H1 (cell line): ENCODE measurements at regions not wholly inside any gene's neighbourhood (a gene's known extent, or its start where the extent isn't known, plus 50 kb on each side); places are given as distances from the start of the nearest gene placed in this dataset.
A peak's percentile ranks its signal among the peaks of the same experiment; 100 is the strongest.

Experiments used
- CTCF ChIA-PET: fragments of 300-600 bp; sonication (Branson Sonifier 250); formaldehyde crosslinking; loops from one replicate; lab custom pipeline; 2021; ENCODE audit not compliant: partially characterized antibody; lab: Charles Lee
- POLR2A ChIA-PET: fragments of 300-600 bp; sonication (Branson Sonifier 250); formaldehyde crosslinking; loops from one replicate; lab custom pipeline; 2021; ENCODE audit warnings: inconsistent platforms; ENCODE audit not compliant: partially characterized antibody; lab: Charles Lee
- DNase-seq, 2 experiments: peaks; one replicate each; pipeline versions ENCODE4 v3.0.0 to v3.0.0-alpha.2; 2010 to 2022; ENCODE audit warnings: low spot score in 2 of 2, low read depth in 1 of 2, mixed read lengths in 1 of 2
- FAIRE-seq: peaks from 2 replicates; lab custom pipeline; 2011; peaks lifted over from hg19 to GRCh38; lab: Jason Lieb, UNC
- H2AFZ ChIP-seq: 2 replicates; pipeline ENCODE4 v1.8.1; 2012; ENCODE audit warnings: low read length, inconsistent platforms
- H2AK5ac ChIP-seq: 2 replicates; pipeline ENCODE4 v1.6.1; 2013; ENCODE audit warnings: low read depth, low read length
- H2BK120ac ChIP-seq: replicated peaks from 2 replicates; pipeline ENCODE3; 2013; ENCODE audit warnings: low read depth, low read length, inconsistent platforms
- H2BK12ac ChIP-seq: 2 replicates; pipeline ENCODE4 v1.6.1; 2013; ENCODE audit warnings: low read depth, low read length
- H2BK15ac ChIP-seq: 2 replicates; pipeline ENCODE4 v1.6.1; 2013; ENCODE audit warnings: low read length
- H2BK20ac ChIP-seq: 2 replicates; pipeline ENCODE4 v1.6.1; 2013; ENCODE audit warnings: low read length
- H2BK5ac ChIP-seq: 2 replicates; pipeline ENCODE4 v1.6.1; 2013; ENCODE audit warnings: low read depth, low read length
- H3K14ac ChIP-seq: 2 replicates; pipeline ENCODE4 v1.6.1; 2013; ENCODE audit warnings: inconsistent platforms; ENCODE audit not compliant: insufficient read length
- H3K18ac ChIP-seq: 2 replicates; pipeline ENCODE4 v1.6.1; 2013; ENCODE audit warnings: low read length; ENCODE audit errors: extremely low read depth
- H3K23ac ChIP-seq: 2 replicates; pipeline ENCODE4 v1.6.1; 2013; ENCODE audit warnings: inconsistent platforms; ENCODE audit not compliant: insufficient read length
- H3K23me2 ChIP-seq: 2 replicates; pipeline ENCODE4 v1.6.1; 2013; ENCODE audit warnings: low read depth, low read length
- H3K27ac ChIP-seq: 2 replicates; pipeline ENCODE4 v1.6.1; 2011; ENCODE audit warnings: low read depth, low read length, inconsistent platforms
- H3K27me3 ChIP-seq, 4 experiments: replicated peaks in 1 of 4; 1 replicate in 1 of 4; 2 replicates in 3 of 4; pipeline versions ENCODE4 v1.6.1 to v1.8.1; 2011 to 2013; ENCODE audit warnings: low read length in 3 of 4, mild to moderate bottlenecking in 3 of 4, inconsistent platforms in 2 of 4, mixed read lengths in 2 of 4, moderate library complexity in 1 of 4; ENCODE audit not compliant: control insufficient read depth in 3 of 4, insufficient read depth in 3 of 4; ENCODE audit errors: extremely low read depth in 1 of 4
- H3K36me3 ChIP-seq, 4 experiments: 2 replicates each; pipeline versions ENCODE4 v1.6.1 to v1.8.1; 2011 to 2013; ENCODE audit warnings: mild to moderate bottlenecking in 4 of 4, low read length in 3 of 4, moderate library complexity in 2 of 4, control low read depth in 1 of 4, inconsistent platforms in 1 of 4; ENCODE audit not compliant: insufficient read depth in 4 of 4, control insufficient read depth in 2 of 4
- H3K4ac ChIP-seq: replicated peaks from 2 replicates; pipeline ENCODE3; 2013; ENCODE audit warnings: low read length, low read depth, mixed read lengths, inconsistent platforms; ENCODE audit not compliant: insufficient read length
- H3K4me1 ChIP-seq, 4 experiments: replicated peaks in 1 of 4; 1 replicate in 1 of 4; 2 replicates in 3 of 4; pipeline versions ENCODE4 v1.6.1 to v1.8.1; 2011 to 2013; ENCODE audit warnings: low read length in 3 of 4, inconsistent platforms in 2 of 4, mixed read lengths in 1 of 4; ENCODE audit not compliant: insufficient read depth in 4 of 4, control insufficient read depth in 3 of 4
- H3K4me2 ChIP-seq, 2 experiments: 2 replicates each; pipeline versions ENCODE4 v1.6.1 to v1.8.1; 2011 to 2013; ENCODE audit warnings: low read depth in 2 of 2, low read length in 2 of 2, control low read depth in 1 of 2, inconsistent platforms in 1 of 2, mild to moderate bottlenecking in 1 of 2; ENCODE audit not compliant: insufficient read depth in 1 of 2
- H3K4me3 ChIP-seq, 4 experiments: fragments of 200-600, 300-600 bp in 1 of 4; sonication (generic), shearing (Covaris generic), sonication (Bioruptor Twin) in 1 of 4; 2 replicates each; pipeline versions ENCODE4 v1.5.1 to v1.8.1; 2011 to 2016; ENCODE audit warnings: low read length in 4 of 4, low read depth in 3 of 4, control low read depth in 2 of 4, inconsistent platforms in 2 of 4, mild to moderate bottlenecking in 2 of 4, mixed read lengths in 1 of 4, moderate library complexity in 1 of 4; ENCODE audit not compliant: insufficient read depth in 2 of 4; ENCODE audit errors: extremely low read depth in 1 of 4
- H3K56ac ChIP-seq: replicated peaks from 2 replicates; pipeline ENCODE3; 2013; ENCODE audit warnings: low read depth, mild to moderate bottlenecking, mixed read lengths, low read length, inconsistent platforms; ENCODE audit not compliant: insufficient read length
- H3K79me1 ChIP-seq: 2 replicates; pipeline ENCODE4 v1.6.1; 2013; ENCODE audit warnings: low read depth, low read length, control low read depth
- H3K79me2 ChIP-seq, 2 experiments: 2 replicates each; pipeline versions ENCODE4 v1.6.1 to v1.8.1; 2012 to 2013; ENCODE audit warnings: low read length in 2 of 2, mild to moderate bottlenecking in 2 of 2, inconsistent platforms in 1 of 2; ENCODE audit not compliant: insufficient read depth in 2 of 2, control insufficient read depth in 1 of 2
- H3K9ac ChIP-seq, 4 experiments: replicated peaks in 1 of 4; 1 replicate in 1 of 4; 2 replicates in 3 of 4; pipeline versions ENCODE4 v1.6.1 to v1.8.1; 2011 to 2013; ENCODE audit warnings: low read depth in 3 of 4, low read length in 3 of 4, control low read depth in 2 of 4, mild to moderate bottlenecking in 2 of 4, moderate library complexity in 2 of 4, inconsistent platforms in 1 of 4; ENCODE audit errors: extremely low read depth in 1 of 4
- H3K9me3 ChIP-seq, 2 experiments: 2 replicates each; pipeline versions ENCODE4 v1.6.1 to v1.8.1; 2012 to 2013; ENCODE audit warnings: mild to moderate bottlenecking in 2 of 2, moderate library complexity in 2 of 2, control low read depth in 1 of 2, inconsistent platforms in 1 of 2, low read depth in 1 of 2, low read length in 1 of 2, mixed read lengths in 1 of 2; ENCODE audit not compliant: insufficient read depth in 2 of 2
- H4K20me1 ChIP-seq, 2 experiments: replicated peaks in 1 of 2; 2 replicates each; pipeline versions ENCODE3 to v1.8.1; 2011 to 2013; ENCODE audit warnings: inconsistent platforms in 2 of 2, low read length in 2 of 2, mild to moderate bottlenecking in 1 of 2; ENCODE audit not compliant: insufficient read depth in 2 of 2, control insufficient read depth in 1 of 2
- H4K5ac ChIP-seq: 2 replicates; pipeline ENCODE4 v1.6.1; 2013; ENCODE audit warnings: low read length, low read depth, mixed read lengths, inconsistent platforms; ENCODE audit not compliant: insufficient read length
- H4K8ac ChIP-seq: 2 replicates; pipeline ENCODE4 v1.8.0; 2013; ENCODE audit warnings: mild to moderate bottlenecking, moderate library complexity, low read length, inconsistent platforms; ENCODE audit not compliant: insufficient read depth; ENCODE audit errors: extremely low read depth
- H4K91ac ChIP-seq: replicated peaks from 2 replicates; pipeline ENCODE3; 2013; ENCODE audit warnings: low read length, mixed read lengths, inconsistent platforms; ENCODE audit not compliant: insufficient read length
- CHD2 ChIP-seq: IDR thresholded peaks from 2 replicates; pipeline ENCODE4 v1.6.1; 2012; ENCODE audit warnings: low read length, improper control_type of control experiment
- RAD21 ChIP-seq, 2 experiments: IDR thresholded peaks in 1 of 2; conservative IDR thresholded peaks in 1 of 2; 2 replicates each; pipeline ENCODE4 v1.6.1; 2011; ENCODE audit warnings: low read depth in 2 of 2, low read length in 2 of 2, improper control_type of control experiment in 1 of 2, inconsistent platforms in 1 of 2, mild to moderate bottlenecking in 1 of 2, moderate library complexity in 1 of 2
- WGBS, 2 experiments: shearing (Covaris generic) in 1 of 2; methylation state at CpG; one replicate each; pipeline versions ENCODE4 v1.1.6 to v1.1.7; 2013 to 2015; ENCODE audit warnings: low lambda C conversion rate in 2 of 2, mixed read lengths in 2 of 2, inconsistent platforms in 1 of 2, low coverage in 1 of 2, missing lambda C conversion rate in 1 of 2; ENCODE audit not compliant: insufficient replicate concordance in 2 of 2, insufficient coverage in 1 of 2, insufficient read length in 1 of 2; ENCODE audit errors: extremely low coverage in 1 of 2, missing lambda C conversion rate in 1 of 2; 5-methylcytosine and 5-hydroxymethylcytosine counted together
- TF ChIP-seq, protein P1 (sequence below), 3 experiments: IDR thresholded peaks; 1 replicate in 2 of 3; 2 replicates in 1 of 3; pipeline versions ENCODE4 v1.5.1 to v1.6.1; 2011; ENCODE audit warnings: low read length in 3 of 3, mild to moderate bottlenecking in 3 of 3, inconsistent platforms in 2 of 3, low read depth in 1 of 3, moderate library complexity in 1 of 3; ENCODE audit not compliant: insufficient read depth in 1 of 3; ENCODE audit errors: control extremely low read depth in 1 of 3

DNA sequence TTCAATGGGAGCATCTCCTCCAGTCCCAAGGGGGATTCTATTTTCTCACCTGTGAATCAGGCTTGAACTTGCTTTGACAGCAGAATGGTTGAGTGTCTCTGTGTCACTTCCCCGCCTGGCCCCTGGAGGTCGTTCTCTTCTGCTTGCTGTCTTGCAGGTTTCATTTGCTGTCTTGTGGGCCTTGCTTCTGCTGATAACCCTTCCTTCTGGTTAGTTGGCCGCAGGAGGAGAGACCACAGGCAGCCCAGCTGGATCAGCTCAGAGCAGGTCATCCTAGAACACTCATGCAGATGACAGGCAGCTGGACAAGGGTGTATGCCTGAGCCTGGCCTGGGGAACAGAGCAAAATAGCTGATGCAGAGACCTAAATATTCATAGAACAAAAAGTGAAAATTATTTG, 344.2 kb upstream of the ADARB2 start:
- Histone ChIP-seq H4K20me1 (no peaks in the 10 kb centered on the region), H2AK5ac (no peak overlapping the region), H2BK12ac (no peak overlapping the region), H4K5ac (no peak overlapping the region), H3K23ac (no peak overlapping the region), H3K9me3 (no peaks in the 10 kb centered on the region), H3K27ac (no peak overlapping the region), H2BK20ac (no peak overlapping the region), H3K79me2 (no peaks in the 10 kb centered on the region), H3K4me2 (no peak overlapping the region), H2AFZ (no peak overlapping the region), H3K56ac (no peak overlapping the region), H3K36me3 (no peaks in the 10 kb centered on the region), H3K4me3 (no peak overlapping the region), H4K8ac (no peak overlapping the region; the same call in 1 of the 2 replicates), H2BK5ac (no peak overlapping the region), H3K79me1 (no peaks in the 10 kb centered on the region), H3K18ac (no peak overlapping the region), H3K23me2 (no peaks in the 10 kb centered on the region; the same call in 1 of the 2 replicates), H3K4ac (no peak overlapping the region), H4K91ac (no peak overlapping the region), H3K4me1 (no peaks in the 10 kb centered on the region), H2BK120ac (no peak overlapping the region), H2BK15ac (no peak overlapping the region), H3K14ac (no peak overlapping the region), H3K27me3 (no peaks in the 10 kb centered on the region), H3K9ac (no peak overlapping the region)
- DNase-seq (peak; percentile 21 to 57), FAIRE-seq (peak; percentile 86)
- POLR2A ChIA-PET: no interaction called here
- TF ChIP-seq CHD2 (no peak), RAD21 (IDR thresholded peaks at IDR 0.05 in 1 of 2, conservative IDR thresholded peaks at IDR 0.05 in 1 of 2; ENCODE audit: low read depth in 2 of 2, low read length in 2 of 2) (peak; percentile 82 to 91)
- TF ChIP-seq, protein P1, sequence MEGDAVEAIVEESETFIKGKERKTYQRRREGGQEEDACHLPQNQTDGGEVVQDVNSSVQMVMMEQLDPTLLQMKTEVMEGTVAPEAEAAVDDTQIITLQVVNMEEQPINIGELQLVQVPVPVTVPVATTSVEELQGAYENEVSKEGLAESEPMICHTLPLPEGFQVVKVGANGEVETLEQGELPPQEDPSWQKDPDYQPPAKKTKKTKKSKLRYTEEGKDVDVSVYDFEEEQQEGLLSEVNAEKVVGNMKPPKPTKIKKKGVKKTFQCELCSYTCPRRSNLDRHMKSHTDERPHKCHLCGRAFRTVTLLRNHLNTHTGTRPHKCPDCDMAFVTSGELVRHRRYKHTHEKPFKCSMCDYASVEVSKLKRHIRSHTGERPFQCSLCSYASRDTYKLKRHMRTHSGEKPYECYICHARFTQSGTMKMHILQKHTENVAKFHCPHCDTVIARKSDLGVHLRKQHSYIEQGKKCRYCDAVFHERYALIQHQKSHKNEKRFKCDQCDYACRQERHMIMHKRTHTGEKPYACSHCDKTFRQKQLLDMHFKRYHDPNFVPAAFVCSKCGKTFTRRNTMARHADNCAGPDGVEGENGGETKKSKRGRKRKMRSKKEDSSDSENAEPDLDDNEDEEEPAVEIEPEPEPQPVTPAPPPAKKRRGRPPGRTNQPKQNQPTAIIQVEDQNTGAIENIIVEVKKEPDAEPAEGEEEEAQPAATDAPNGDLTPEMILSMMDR (IDR thresholded peaks at IDR 0.05; ENCODE audit: control extremely low read depth in 1 of 3, insufficient read depth in 1 of 3, low read depth in 1 of 3, low read length in 3 of 3): peak; percentile 67 to 83 (median 76)
- CTCF ChIA-PET: interaction anchor here (0.6 to 1.1 kb wide), 6 partner anchors 20 to 579 kb away, joined by 3 read pairs; no protein-coding TSS in a partner anchor
- 28% methylated on average over 3 of the region's 3 CpGs; no CpG with 5 or more reads in 1 of the 2 experiments for WGBS, 2 experiments
